Astrocyte (in vitro differentiated cells and primary cell): ENCODE measurements at regions not wholly inside any gene's neighbourhood (a gene's known extent, or its start where the extent isn't known, plus 50 kb on each side); places are given as distances from the start of the nearest gene placed in this dataset.
"Not testable (repeated sequence)": the region's sequence is repeated elsewhere in the genome, so short reads cannot be mapped to it uniquely, and the experiment has no call there.

Experiments
- DNase-seq: peaks from one replicate; pipeline ENCODE4 v3.0.0-alpha.2; 2010; ENCODE audit warnings: low read depth
- FAIRE-seq: peaks from 2 replicates; lab custom pipeline; 2011; peaks lifted over from hg19 to GRCh38; lab: Jason Lieb, UNC
- H2AFZ ChIP-seq: 2 replicates; pipeline ENCODE4 v1.6.0; 2012; ENCODE audit warnings: low read depth, low read length, inconsistent platforms
- H3K27ac ChIP-seq: 2 replicates; pipeline ENCODE4 v1.5.1; 2011; ENCODE audit warnings: low read depth, low read length, inconsistent platforms
- H3K27me3 ChIP-seq: 2 replicates; pipeline ENCODE4 v1.6.0; 2011; ENCODE audit warnings: low read length, inconsistent platforms; ENCODE audit not compliant: insufficient read depth
- H3K36me3 ChIP-seq: 2 replicates; pipeline ENCODE4 v1.5.1; 2011; ENCODE audit warnings: low read length, inconsistent platforms; ENCODE audit not compliant: insufficient read depth
- H3K4me1 ChIP-seq: 2 replicates; pipeline ENCODE4 v1.5.1; 2011; ENCODE audit warnings: low read length, inconsistent platforms; ENCODE audit not compliant: insufficient read depth
- H3K4me2 ChIP-seq: 2 replicates; pipeline ENCODE4 v1.6.0; 2012; ENCODE audit warnings: low read length, inconsistent platforms
- H3K4me3 ChIP-seq: 2 replicates; pipeline ENCODE4 v1.5.1; 2011; ENCODE audit warnings: low read depth, mild to moderate bottlenecking, low read length, inconsistent platforms; ENCODE audit not compliant: insufficient read depth
- H3K79me2 ChIP-seq: 2 replicates; pipeline ENCODE4 v1.6.0; 2012; ENCODE audit warnings: mild to moderate bottlenecking, low read length, inconsistent platforms; ENCODE audit not compliant: insufficient read depth
- H3K9ac ChIP-seq: 2 replicates; pipeline ENCODE4 v1.6.0; 2012; ENCODE audit warnings: mild to moderate bottlenecking, low read length, inconsistent platforms
- H3K9me3 ChIP-seq: 2 replicates; pipeline ENCODE4 v1.5.1; 2012; ENCODE audit warnings: low read depth, mild to moderate bottlenecking, low read length, inconsistent platforms; ENCODE audit not compliant: insufficient read depth
- H4K20me1 ChIP-seq: 2 replicates; pipeline ENCODE4 v1.6.0; 2012; ENCODE audit warnings: low read length, inconsistent platforms; ENCODE audit not compliant: insufficient read depth
- H3K27ac Mint-ChIP-seq: one replicate; pipeline ENCODE4 v1.8.0; 2021; ENCODE audit warnings: mild to moderate bottlenecking, mixed read lengths; ENCODE audit not compliant: unreplicated experiment
- H3K27me3 Mint-ChIP-seq: one replicate; pipeline ENCODE4 v1.8.0; 2021; ENCODE audit warnings: low read depth, mixed read lengths; ENCODE audit not compliant: unreplicated experiment
- H3K36me3 Mint-ChIP-seq: one replicate; pipeline ENCODE4 v1.8.0; 2021; ENCODE audit warnings: low read depth, mixed read lengths; ENCODE audit not compliant: unreplicated experiment
- H3K4me1 Mint-ChIP-seq: one replicate; pipeline ENCODE4 v1.8.0; 2021; ENCODE audit warnings: low read depth, mixed read lengths; ENCODE audit not compliant: unreplicated experiment
- H3K4me3 Mint-ChIP-seq: one replicate; pipeline ENCODE4 v1.8.0; 2021; ENCODE audit warnings: mild to moderate bottlenecking, moderate library complexity, mixed read lengths; ENCODE audit not compliant: unreplicated experiment
- H3K9me3 Mint-ChIP-seq: one replicate; pipeline ENCODE4 v1.8.0; 2021; ENCODE audit warnings: mild to moderate bottlenecking, mixed read lengths; ENCODE audit not compliant: unreplicated experiment
- CTCF ChIP-seq: IDR thresholded peaks from 2 replicates; pipeline ENCODE4 v1.5.1; 2011; ENCODE audit warnings: low read depth, mild to moderate bottlenecking, inconsistent platforms, low read length, moderate library complexity; ENCODE audit not compliant: insufficient read depth
- EZH2 ChIP-seq: IDR thresholded peaks from 2 replicates; pipeline ENCODE4 v1.6.1; 2012; ENCODE audit warnings: mild to moderate bottlenecking, low read length, inconsistent platforms; ENCODE audit not compliant: insufficient read depth

- Mint-ChIP-seq H3K36me3 (no peaks in the 10 kb centered on the region), H3K9me3 (peaks cover 4% of the 10 kb centered on the region), H3K27me3 (no peaks in the 10 kb centered on the region), H3K4me3 (no peak overlapping the region), H3K27ac (no peak overlapping the region), H3K4me1 (no peaks in the 10 kb centered on the region)
- Histone ChIP-seq H3K79me2 (no peaks in the 10 kb centered on the region), H3K4me1 (no peaks in the 10 kb centered on the region), H3K9ac (no peak overlapping the region), H3K4me3 (no peak overlapping the region), H3K9me3 (no peaks in the 10 kb centered on the region), H3K4me2 (no peak overlapping the region), H3K27me3 (peaks cover 3% of the 10 kb centered on the region), H3K36me3 (no peaks in the 10 kb centered on the region), H3K27ac (no peak overlapping the region), H4K20me1 (no peaks in the 10 kb centered on the region), H2AFZ (no peak overlapping the region)
- DNase-seq (no peak), FAIRE-seq (no peak)
- TF ChIP-seq CTCF (no peak), EZH2 (no peak)
Measured at GRCh38 chr17:62140376-62140775, 75.3 kb upstream of the MED13 start.

GRCh38 chr17:62139690-62140354 is 74.7 kb upstream of the MED13 start:
- not testable (repeated sequence) for H3K4me2 ChIP-seq, H3K9me3 Mint-ChIP-seq, H2AFZ ChIP-seq, H3K79me2 ChIP-seq, H3K4me1 ChIP-seq, H3K4me3 ChIP-seq, H3K4me1 Mint-ChIP-seq, H3K27ac ChIP-seq, H3K9me3 ChIP-seq, FAIRE-seq, DNase-seq, H3K27ac Mint-ChIP-seq, H3K9ac ChIP-seq, H3K36me3 Mint-ChIP-seq, H3K4me3 Mint-ChIP-seq, H3K36me3 ChIP-seq, H3K27me3 Mint-ChIP-seq, H4K20me1 ChIP-seq, H3K27me3 ChIP-seq

GRCh38 chr17:62139141-62139540 is 74.1 kb upstream of the MED13 start:
- DNase-seq (no peak), FAIRE-seq (no peak)
- no peak overlapping the region for H3K4me2 ChIP-seq
- H3K36me3 ChIP-seq, result no peaks in the 10 kb centered on the region
- TF ChIP-seq EZH2 (no peak), CTCF (no peak)
- no peaks in the 10 kb centered on the region for H3K4me1 ChIP-seq
- no peak overlapping the region for H3K9ac ChIP-seq
- H4K20me1 ChIP-seq, result no peaks in the 10 kb centered on the region
- peaks cover 4% of the 10 kb centered on the region for H3K9me3 Mint-ChIP-seq
- no peak overlapping the region for H3K4me3 ChIP-seq
- no peak overlapping the region for H3K27ac ChIP-seq
- no peak overlapping the region for H3K4me3 Mint-ChIP-seq
- no peaks in the 10 kb centered on the region for H3K79me2 ChIP-seq
- no peak overlapping the region for H3K27ac Mint-ChIP-seq
- peaks cover 7% of the 10 kb centered on the region for H3K4me1 Mint-ChIP-seq
- no peaks in the 10 kb centered on the region for H3K36me3 Mint-ChIP-seq
- H3K9me3 ChIP-seq, result no peaks in the 10 kb centered on the region
- H3K27me3 Mint-ChIP-seq, result no peaks in the 10 kb centered on the region
- H3K27me3 ChIP-seq, result peaks cover 3% of the 10 kb centered on the region
- H2AFZ ChIP-seq, result no peak overlapping the region
